IMR-90 (cell line): ENCODE measurements at regions not wholly inside any gene's neighbourhood (a gene's known extent, or its start where the extent isn't known, plus 50 kb on each side); places are given as distances from the start of the nearest gene placed in this dataset.

Source experiments
- ATAC-seq: fragments of 200-7000 bp; cut with Tn5 transposase; 2 replicates; pipeline ENCODE4 v1.9.1; 2020; ENCODE audit warnings: low read depth, mild to moderate bottlenecking, moderate library complexity
- BruUV-seq: library from RNA; stranded (reverse); fragments of 400-500 nt; replicated peaks from 2 replicates; lab custom pipeline; 2021; lab: Mats Ljungman, UMichigan
- CTCF ChIA-PET: fragments of 300-600 bp; formaldehyde crosslinking; extraction: SDS; loops from one replicate; lab custom pipeline; 2021; ENCODE audit warnings: antibody characterized with exemption; lab: Yijun Ruan, JAX
- POLR2A ChIA-PET: fragments of 300-600 bp; sonication (Branson Sonifier 250); formaldehyde crosslinking; loops from one replicate; lab custom pipeline; 2022; ENCODE audit warnings: antibody characterized with exemption; ENCODE audit not compliant: unreplicated experiment; lab: Charles Lee
- DNase-seq: peaks from one replicate; pipeline ENCODE4 v3.0.0; 2013
- H2AFZ ChIP-seq: replicated peaks from 2 replicates; pipeline ENCODE3; 2013; ENCODE audit warnings: low read length, mild to moderate bottlenecking; ENCODE audit not compliant: poor library complexity
- H2AK5ac ChIP-seq: 2 replicates; pipeline ENCODE4 v1.6.1; 2013; ENCODE audit warnings: low read depth, low read length, inconsistent platforms
- H2AK9ac ChIP-seq: replicated peaks from 2 replicates; pipeline ENCODE3; 2013; ENCODE audit warnings: mild to moderate bottlenecking, low read depth, low read length, moderate library complexity; ENCODE audit not compliant: poor library complexity
- H2BK120ac ChIP-seq: 2 replicates; pipeline ENCODE4 v1.6.1; 2013; ENCODE audit warnings: low read depth, low read length, inconsistent platforms
- H2BK15ac ChIP-seq: 3 replicates; pipeline ENCODE4 v1.6.1; 2013; ENCODE audit warnings: low read depth, low read length, inconsistent platforms
- H2BK20ac ChIP-seq: 2 replicates; pipeline ENCODE4 v1.6.1; 2013; ENCODE audit warnings: low read depth, mild to moderate bottlenecking, inconsistent platforms, low read length, moderate library complexity
- H2BK5ac ChIP-seq: 2 replicates; pipeline ENCODE4 v1.6.1; 2013; ENCODE audit warnings: mild to moderate bottlenecking, low read depth, low read length, inconsistent platforms; ENCODE audit not compliant: poor library complexity, severe bottlenecking
- H3K14ac ChIP-seq: replicated peaks from 2 replicates; pipeline ENCODE4 v1.6.1; 2013; ENCODE audit warnings: low read depth, low read length, inconsistent platforms
- H3K18ac ChIP-seq: 2 replicates; pipeline ENCODE4 v1.6.1; 2013; ENCODE audit warnings: low read depth, low read length, control low read depth
- H3K23ac ChIP-seq: 2 replicates; pipeline ENCODE4 v1.6.1; 2013; ENCODE audit warnings: low read depth, low read length, inconsistent platforms
- H3K27ac ChIP-seq: 2 replicates; pipeline ENCODE4 v1.5.1; 2013; ENCODE audit warnings: mild to moderate bottlenecking, control low read depth, low read length; ENCODE audit not compliant: insufficient read depth
- H3K27me3 ChIP-seq: 2 replicates; pipeline ENCODE4 v1.6.1; 2013; ENCODE audit warnings: low read length; ENCODE audit not compliant: control insufficient read depth, insufficient read depth
- H3K36me3 ChIP-seq: 2 replicates; pipeline ENCODE4 v1.6.1; 2013; ENCODE audit warnings: low read length, mixed read lengths; ENCODE audit not compliant: control insufficient read depth, insufficient read depth
- H3K4ac ChIP-seq: 2 replicates; pipeline ENCODE4 v1.6.1; 2013; ENCODE audit warnings: low read depth, low read length, inconsistent platforms
- H3K4me1 ChIP-seq: 2 replicates; pipeline ENCODE4 v1.6.1; 2013; ENCODE audit warnings: low read length, mixed read lengths; ENCODE audit not compliant: control insufficient read depth, insufficient read depth
- H3K4me2 ChIP-seq: 2 replicates; pipeline ENCODE4 v1.6.1; 2013; ENCODE audit warnings: low read depth, mild to moderate bottlenecking, control low read depth, low read length, moderate library complexity
- H3K4me3 ChIP-seq: 2 replicates; pipeline ENCODE4 v1.5.1; 2013; ENCODE audit warnings: low read depth, mild to moderate bottlenecking, control low read depth, low read length, moderate library complexity; ENCODE audit not compliant: insufficient read depth
- H3K56ac ChIP-seq: 2 replicates; pipeline ENCODE4 v1.6.1; 2013; ENCODE audit warnings: low read length, inconsistent platforms; ENCODE audit not compliant: insufficient read depth; ENCODE audit errors: extremely low read depth
- H3K79me1 ChIP-seq, 2 experiments: 2 replicates each; pipeline ENCODE4 v1.6.1; 2013; ENCODE audit warnings: low read length in 2 of 2, inconsistent platforms in 1 of 2, low read depth in 1 of 2
- H3K9ac ChIP-seq: 2 replicates; pipeline ENCODE4 v1.6.1; 2013; ENCODE audit warnings: low read depth, low read length, control low read depth
- H3K9me1 ChIP-seq: 2 replicates; pipeline ENCODE4 v1.6.1; 2013; ENCODE audit warnings: low read length, inconsistent platforms; ENCODE audit not compliant: insufficient read depth
- H3K9me3 ChIP-seq: 2 replicates; pipeline ENCODE4 v1.6.1; 2013; ENCODE audit warnings: low read length; ENCODE audit not compliant: control insufficient read depth, insufficient read depth
- H4K20me1 ChIP-seq: 2 replicates; pipeline ENCODE4 v1.6.1; 2013; ENCODE audit warnings: low read length, inconsistent platforms; ENCODE audit not compliant: insufficient read depth
- H4K5ac ChIP-seq: 2 replicates; pipeline ENCODE4 v1.6.1; 2013; ENCODE audit warnings: mild to moderate bottlenecking, low read depth, low read length, control low read depth
- H4K8ac ChIP-seq, 2 experiments: 2 replicates each; pipeline ENCODE4 v1.6.1; 2013; ENCODE audit warnings: low read depth in 2 of 2, low read length in 2 of 2, control low read depth in 1 of 2, inconsistent platforms in 1 of 2
- H4K91ac ChIP-seq: 2 replicates; pipeline ENCODE4 v1.6.1; 2013; ENCODE audit warnings: low read depth, low read length, inconsistent platforms; ENCODE audit not compliant: insufficient read depth
- CHD1 ChIP-seq: IDR thresholded peaks from 2 replicates; pipeline ENCODE4 v1.6.1; 2012; ENCODE audit warnings: low read depth, low read length, improper control_type of control experiment
- CTCF ChIP-seq: conservative IDR thresholded peaks from 2 replicates; pipeline ENCODE4 v1.5.1; 2012; ENCODE audit warnings: mild to moderate bottlenecking, low read depth, low read length, improper control_type of control experiment
- FOS ChIP-seq: fragments of 150-350 bp; IDR thresholded peaks from 2 replicates; pipeline ENCODE4 v1.6.1; 2016; ENCODE audit warnings: low read depth, low read length
- MAFK ChIP-seq: IDR thresholded peaks from 2 replicates; pipeline ENCODE4 v1.6.1; 2012; ENCODE audit warnings: low read depth, low read length, improper control_type of control experiment
- MXI1 ChIP-seq: IDR thresholded peaks from 2 replicates; pipeline ENCODE4 v1.6.1; 2012; ENCODE audit warnings: low read depth, mild to moderate bottlenecking, low read length, moderate library complexity, borderline replicate concordance
- NFE2L2 ChIP-seq: fragments of 150-350 bp; IDR thresholded peaks from 2 replicates; pipeline ENCODE4 v1.6.1; 2016; ENCODE audit warnings: low read depth, mild to moderate bottlenecking, low read length
- RAD21 ChIP-seq: IDR thresholded peaks from 2 replicates; pipeline ENCODE4 v1.6.1; 2012; ENCODE audit warnings: low read length, improper control_type of control experiment
- WGBS, 2 experiments: methylation state at CpG; one replicate each; pipeline versions ENCODE4 v1.1.5 to v1.1.7; 2013; ENCODE audit warnings: missing lambda C conversion rate in 2 of 2; ENCODE audit not compliant: insufficient read length in 1 of 2; ENCODE audit errors: extremely low coverage in 2 of 2; 5-methylcytosine and 5-hydroxymethylcytosine counted together
- dilution Hi-C: fragments of 300-500 bp; cut with HindIII; formaldehyde crosslinking; loops from one replicate; pipeline ENCODE4 v1.14.3; 2018; ENCODE audit warnings: low sequenced_read_pairs; ENCODE audit not compliant: unreplicated experiment
- in situ Hi-C: fragments of 300-500 bp; cut with MboI; formaldehyde crosslinking; loops from 3 replicates; pipeline ENCODE4 v1.14.3; 2019; ENCODE audit warnings: low sequenced_read_pairs, inconsistent platforms, mixed read lengths
- intact Hi-C: fragments of 100-400 bp; cut with micrococcal nuclease; formaldehyde crosslinking; loops from 2 replicates; pipeline ENCODE4 v1.10.0; 2022
- TF ChIP-seq, protein P1 (sequence below): fragments of 150-350 bp; IDR thresholded peaks from 2 replicates; pipeline ENCODE4 v1.6.1; 2017; ENCODE audit warnings: mild to moderate bottlenecking, antibody characterized with exemption, low read length, low read depth

- Histone ChIP-seq H3K9ac (no peak overlapping the region), H3K36me3 (no peaks in the 10 kb centered on the region), H2BK120ac (no peak overlapping the region), H2AK9ac (no peak overlapping the region), H3K18ac (no peak overlapping the region), H3K4me2 (no peak overlapping the region), H2BK20ac (no peak overlapping the region), H3K27me3 (no peaks in the 10 kb centered on the region), H3K23ac (no peak overlapping the region), H3K4me1 (peaks cover 11% of the 10 kb centered on the region), H4K8ac (no peak overlapping the region), H3K27ac (no peak overlapping the region), H2BK5ac (no peak overlapping the region), H4K5ac (no peak overlapping the region), H3K4me3 (no peak overlapping the region), H4K20me1 (no peaks in the 10 kb centered on the region), H3K4ac (no peak overlapping the region), H3K14ac (no peak overlapping the region), H3K79me1 (no peaks in the 10 kb centered on the region), H4K91ac (no peak overlapping the region), H3K56ac (no peak overlapping the region), H2AK5ac (no peak overlapping the region; the same call in 1 of the 2 replicates), H2AFZ (no peak overlapping the region), H2BK15ac (no peak overlapping the region), H3K9me3 (no peaks in the 10 kb centered on the region), H3K9me1 (peaks cover 6% of the 10 kb centered on the region)
- BruUV-seq = no TSS peak
- CTCF ChIA-PET = no interaction called here
- no CpG with 5 or more reads among the region's 2 CpGs for WGBS, 2 experiments
- in situ Hi-C loops = no loop called here
- no peak for DNase-seq
- no peak for TF ChIP-seq CHD1
- TF ChIP-seq CTCF = no peak
- TF ChIP-seq MXI1 = no peak
- TF ChIP-seq RAD21 = no peak
- no peak for TF ChIP-seq FOS
- TF ChIP-seq NFE2L2 = no peak
- TF ChIP-seq MAFK = no peak
- TF ChIP-seq, protein P1, sequence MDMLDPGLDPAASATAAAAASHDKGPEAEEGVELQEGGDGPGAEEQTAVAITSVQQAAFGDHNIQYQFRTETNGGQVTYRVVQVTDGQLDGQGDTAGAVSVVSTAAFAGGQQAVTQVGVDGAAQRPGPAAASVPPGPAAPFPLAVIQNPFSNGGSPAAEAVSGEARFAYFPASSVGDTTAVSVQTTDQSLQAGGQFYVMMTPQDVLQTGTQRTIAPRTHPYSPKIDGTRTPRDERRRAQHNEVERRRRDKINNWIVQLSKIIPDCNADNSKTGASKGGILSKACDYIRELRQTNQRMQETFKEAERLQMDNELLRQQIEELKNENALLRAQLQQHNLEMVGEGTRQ = no peak
- intact Hi-C loops = no loop called here
- dilution Hi-C loops = no loop called here
- POLR2A ChIA-PET = no interaction called here
- ATAC-seq = no peak
Measured at GRCh38 chr1:58891347-58891746, 107.5 kb upstream of the JUN start.
